GM12891 (cell line): ENCODE measurements at regions not wholly inside any gene's neighbourhood (a gene's known extent, or its start where the extent isn't known, plus 50 kb on each side); places are given as distances from the start of the nearest gene placed in this dataset.

Experiments
- POLR2A ChIP-seq: IDR thresholded peaks from 2 replicates; pipeline ENCODE4 v1.6.1; 2011; ENCODE audit warnings: low read depth, low read length, control low read depth
- POLR2AphosphoS5 ChIP-seq: IDR thresholded peaks from 2 replicates; pipeline ENCODE4 v1.6.1; 2011; ENCODE audit warnings: low read depth, low read length, control low read depth
- POU2F2 ChIP-seq: IDR thresholded peaks from 2 replicates; pipeline ENCODE4 v1.6.1; 2011; ENCODE audit warnings: low read depth, mild to moderate bottlenecking, control low read depth, low read length, moderate library complexity
- SPI1 ChIP-seq: IDR thresholded peaks from 2 replicates; pipeline ENCODE4 v1.6.1; 2011; ENCODE audit warnings: low read depth, low read length, control low read depth
- TAF1 ChIP-seq: IDR thresholded peaks from 2 replicates; pipeline ENCODE4 v1.6.1; 2011; ENCODE audit warnings: low read depth, low read length, control low read depth

GRCh38 chr21:21858502-21859334, 860.5 kb downstream of the NCAM2 start:
- no peak for TF ChIP-seq POLR2A
- no peak for TF ChIP-seq SPI1
- TF ChIP-seq POU2F2: no peak
- no peak for TF ChIP-seq TAF1
- no peak for TF ChIP-seq POLR2AphosphoS5
